Left ventricle myocardium superior (tissue), 1 donor: ENCODE measurements at regions not wholly inside any gene's neighbourhood (a gene's known extent, or its start where the extent isn't known, plus 50 kb on each side); places are given as distances from the start of the nearest gene placed in this dataset.

Experiments
- ATAC-seq: fragments of 200-7000 bp; cut with Tn5 transposase; one replicate; pipeline ENCODE4 v1.9.1; 2020; ENCODE audit warnings: mild to moderate bottlenecking, moderate library complexity
- DNase-seq: peaks from one replicate; pipeline ENCODE4 v3.0.0-alpha.2; 2020
- intact Hi-C: fragments of 100-400 bp; cut with micrococcal nuclease; formaldehyde crosslinking; loops from one replicate; pipeline ENCODE4 v1.11.0; 2022
- donor health status: DM: no; HTN: yes; CAD: no; lungs with severe emphysema.

DNA sequence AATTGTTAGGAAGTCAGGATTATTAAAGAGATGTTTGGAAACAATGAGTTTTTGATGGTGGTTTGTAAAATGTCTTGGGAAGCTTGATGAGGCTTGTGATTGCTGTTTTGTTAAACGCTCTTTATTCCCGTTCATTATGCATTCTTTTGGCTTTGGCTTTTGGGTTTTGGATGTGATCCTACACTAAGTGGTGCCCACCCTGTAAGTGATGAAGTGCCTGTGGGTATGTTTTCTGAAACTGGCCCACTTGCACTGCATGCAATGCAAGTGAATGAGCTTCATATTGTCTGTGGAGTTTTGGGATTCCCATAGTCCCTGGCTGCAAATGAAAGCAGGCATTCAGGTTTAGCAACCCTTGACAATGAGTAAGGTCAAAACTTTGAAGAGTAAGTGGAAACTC, 1035.5 kb upstream of the WWC1 start:
- ATAC-seq (no peak), DNase-seq (no peak)
- intact Hi-C loops = no loop called here

DNA sequence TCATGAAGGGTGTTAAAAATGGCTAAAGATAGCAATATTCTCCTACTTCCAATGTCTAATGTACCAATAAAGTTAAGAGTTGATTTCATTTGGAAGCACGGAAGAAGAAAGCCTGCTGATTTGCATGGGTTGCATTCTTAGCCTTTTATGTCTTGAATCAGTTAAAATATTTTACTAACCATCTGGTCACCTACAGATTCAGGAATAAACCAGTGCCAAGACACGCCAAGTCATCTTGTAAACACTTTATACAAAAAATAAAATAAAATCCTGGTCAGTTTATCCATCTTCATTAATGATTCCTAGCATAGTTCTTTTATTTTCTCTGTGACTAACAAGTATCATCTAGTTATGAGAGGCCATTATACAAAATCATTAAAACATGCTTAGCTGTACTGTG, 1031.6 kb upstream of the WWC1 start:
- intact Hi-C loops = no loop called here
- DNase-seq (no peak), ATAC-seq (no peak)

- intact Hi-C loops = no loop called here
- ATAC-seq (no peak), DNase-seq (no peak)
Observed at GRCh38 chr5:167261309-167262100, 1029.9 kb upstream of the WWC1 start.

- DNase-seq = no peak
- intact Hi-C loops = no loop called here
- ATAC-seq = no peak
Observed at GRCh38 chr5:167263185-167263584, 1028.3 kb upstream of the WWC1 start.

DNA sequence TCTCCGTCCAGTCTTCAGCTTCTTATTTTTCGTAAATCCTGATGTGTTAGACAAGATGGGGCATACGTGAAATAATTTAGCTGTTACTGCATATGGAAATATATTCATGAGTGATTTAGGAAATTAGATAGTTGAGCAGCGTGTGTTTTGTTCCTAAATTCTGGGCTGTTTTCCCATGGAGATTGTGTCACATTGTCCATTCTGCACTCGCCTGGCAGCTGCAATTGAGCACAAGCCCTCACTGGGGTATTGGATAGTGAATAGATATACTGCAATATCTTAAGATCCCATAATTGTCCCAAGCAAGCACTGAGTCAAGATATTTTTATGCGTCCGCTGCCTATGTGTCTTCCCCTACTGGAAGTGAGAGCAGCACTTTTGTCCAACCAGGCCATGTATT, 1027.1 kb upstream of the WWC1 start:
- DNase-seq (no peak), ATAC-seq (no peak)
- intact Hi-C loops = no loop called here

DNA sequence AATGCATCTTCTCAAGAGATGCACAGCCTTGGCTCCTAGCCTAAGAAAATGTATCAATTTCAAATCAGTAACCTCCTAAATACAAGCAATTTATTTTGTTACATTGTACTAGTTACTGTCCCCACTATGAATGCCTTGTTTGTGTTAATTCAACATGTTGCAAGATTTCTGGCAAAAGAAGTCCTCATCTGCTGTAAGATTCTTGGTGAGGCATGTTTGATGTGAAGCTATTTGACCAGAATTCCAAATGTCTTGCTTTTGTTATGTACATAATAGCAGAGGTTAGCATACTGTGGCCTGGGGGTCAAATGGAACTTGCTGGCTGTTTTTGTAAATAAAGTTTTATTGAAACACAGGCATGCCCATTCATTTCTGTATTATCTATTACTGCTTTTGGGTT, 1023.1 kb upstream of the WWC1 start:
- DNase-seq (no peak), ATAC-seq (no peak)
- intact Hi-C loops = no loop called here

GRCh38 chr5:167269146-167269545, 1022.3 kb upstream of the WWC1 start:
- DNase-seq (no peak), ATAC-seq (no peak)

DNA sequence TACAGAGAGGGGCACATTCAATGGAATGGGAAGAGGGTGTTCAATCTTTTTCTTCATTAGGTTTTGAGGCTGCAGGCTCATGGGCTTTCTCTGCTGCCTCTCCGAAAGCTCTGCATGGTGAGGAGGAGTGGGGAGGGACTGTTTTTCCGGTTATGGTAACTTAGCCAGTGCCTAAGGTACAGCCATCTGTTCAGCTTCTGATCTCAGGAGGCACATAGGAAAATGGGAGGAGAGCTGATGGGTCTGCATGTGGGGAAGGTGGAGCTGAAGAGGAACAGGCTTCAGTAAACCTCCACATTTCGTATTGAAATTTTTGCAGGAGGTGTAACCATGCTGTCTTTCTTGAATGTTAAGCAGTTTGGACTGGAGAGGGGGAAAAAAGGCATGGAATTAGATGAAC, 1020.4 kb upstream of the WWC1 start:
- intact Hi-C loops = no loop called here
- DNase-seq (no peak), ATAC-seq (no peak)

More at GRCh38 chr5:167269146-167269545, 1022.3 kb upstream of the WWC1 start:
- intact Hi-C loops = no loop called here

GRCh38 chr5:167271511-167271910, 1019.9 kb upstream of the WWC1 start:
- no peak for DNase-seq
- no peak for ATAC-seq
- intact Hi-C loops = no loop called here

DNA sequence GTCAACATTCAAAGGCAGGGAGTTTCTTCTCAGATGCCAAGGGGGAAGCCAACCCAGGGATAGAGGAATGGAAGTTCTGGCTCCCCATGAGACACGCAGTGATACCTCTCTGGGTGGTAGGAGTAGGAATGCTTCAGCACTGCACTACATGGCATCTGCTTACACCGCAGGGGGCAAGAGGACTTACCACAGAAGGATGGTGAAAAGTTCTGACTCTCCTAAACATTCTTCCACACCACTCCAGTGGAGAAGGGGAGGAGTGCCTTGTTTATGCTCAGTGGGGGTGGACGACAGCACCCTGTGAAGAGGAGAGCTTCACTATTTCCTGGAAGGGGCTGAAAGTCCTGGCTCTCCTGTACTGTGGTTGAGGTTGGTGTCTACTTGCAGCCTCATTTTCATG, 1011.3 kb upstream of the WWC1 start:
- no peak for DNase-seq
- intact Hi-C loops = no loop called here
- no peak for ATAC-seq

DNA sequence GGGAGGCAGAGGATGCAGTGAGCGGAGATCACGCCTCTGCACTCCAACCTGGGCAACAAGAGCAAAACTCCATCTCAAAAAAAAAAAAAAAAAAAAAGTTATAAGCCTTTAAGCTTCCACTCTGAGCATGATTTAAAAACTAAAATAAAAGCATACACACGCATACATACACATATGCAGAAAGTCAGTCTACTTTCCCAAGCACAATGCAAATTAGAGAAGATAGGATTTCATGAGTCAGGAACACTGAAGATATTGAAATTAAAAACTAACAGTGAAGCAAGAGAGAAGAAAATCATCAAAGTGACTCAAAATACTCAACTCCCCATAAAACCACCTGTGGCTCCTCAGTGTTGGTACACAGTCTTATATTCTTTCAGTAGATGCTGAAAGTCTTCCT, 1009.5 kb upstream of the WWC1 start:
- intact Hi-C loops = no loop called here
- no peak for DNase-seq
- ATAC-seq = no peak

- DNase-seq (no peak), ATAC-seq (no peak)
- intact Hi-C loops = no loop called here
Observed at GRCh38 chr5:167283691-167284090, 1007.8 kb upstream of the WWC1 start.

DNA sequence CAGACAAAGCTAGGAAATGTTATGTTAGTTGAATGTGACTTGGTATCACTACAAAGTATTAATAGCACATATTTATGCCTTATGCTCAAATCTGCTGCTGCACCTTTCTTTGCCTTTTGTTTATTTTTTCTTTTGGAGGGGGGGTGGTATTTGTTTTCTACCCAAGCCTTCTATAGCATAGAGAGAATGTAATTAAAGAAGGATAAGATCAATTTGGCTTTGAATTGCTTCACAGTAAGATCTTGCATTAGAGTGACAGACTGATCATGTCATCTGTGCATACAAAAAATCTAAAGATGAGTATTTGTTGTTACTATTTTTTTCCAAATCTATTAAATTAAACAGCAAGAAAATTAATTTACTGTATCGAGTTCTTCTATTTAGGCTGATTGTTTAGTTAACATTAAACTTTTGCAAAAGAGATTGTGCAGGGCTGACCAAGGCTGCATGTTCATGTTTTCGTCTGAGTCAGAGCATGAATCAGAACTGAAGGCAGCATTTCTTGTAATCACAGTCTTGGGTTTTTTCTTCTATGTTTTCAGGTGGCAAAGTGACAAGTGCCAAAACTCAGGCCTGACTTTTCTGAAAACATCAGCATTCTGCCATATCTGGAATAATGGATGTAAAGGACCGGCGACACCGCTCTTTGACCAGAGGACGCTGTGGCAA, 1007.1 kb upstream of the WWC1 start:
- ATAC-seq = no peak
- intact Hi-C loops = no loop called here
- no peak for DNase-seq

GRCh38 chr5:167285591-167285990, 1005.9 kb upstream of the WWC1 start:
- ATAC-seq = no peak
- no peak for DNase-seq
- intact Hi-C loops = no loop called here

- intact Hi-C loops = no loop called here
- DNase-seq = no peak
- ATAC-seq = no peak
Observed at GRCh38 chr5:167286891-167287290, 1004.6 kb upstream of the WWC1 start.

GRCh38 chr5:167290478-167290877, 1001.0 kb upstream of the WWC1 start:
- intact Hi-C loops = no loop called here
- DNase-seq (no peak), ATAC-seq (no peak)

- intact Hi-C loops = no loop called here
- DNase-seq = no peak
- ATAC-seq = no peak
Observed at GRCh38 chr5:167294882-167295680, 996.4 kb upstream of the WWC1 start.

GRCh38 chr5:167295681-167296005, 995.8 kb upstream of the WWC1 start:
- intact Hi-C loops = no loop called here
- no peak for ATAC-seq

GRCh38 chr5:167296066-167296465, 995.4 kb upstream of the WWC1 start:
- ATAC-seq (no peak), DNase-seq (no peak)
- intact Hi-C loops = no loop called here

More at GRCh38 chr5:167295681-167296005, 995.8 kb upstream of the WWC1 start:
- DNase-seq = no peak

GRCh38 chr5:167296661-167297060, 994.8 kb upstream of the WWC1 start:
- intact Hi-C loops = no loop called here

More at GRCh38 chr5:167296661-167297060, 994.8 kb upstream of the WWC1 start:
- DNase-seq (no peak), ATAC-seq (no peak)
